OCI-LY3 (cell line): ENCODE measurements at regions not wholly inside any gene's neighbourhood (a gene's known extent, or its start where the extent isn't known, plus 50 kb on each side); places are given as distances from the start of the nearest gene placed in this dataset.

Experiments used
- CTCF ChIP-seq: fragments of 200-600, 300-600 bp; sonication (generic); IDR thresholded peaks from 2 replicates; pipeline ENCODE4 v1.5.1; 2014; ENCODE audit warnings: antibody characterized with exemption, low read length, low read depth
- EZH2phosphoT487 ChIP-seq: fragments of 200-600 bp; shearing (Covaris generic); IDR thresholded peaks from 2 replicates; pipeline ENCODE4 v1.6.1; 2018; ENCODE audit warnings: antibody characterized with exemption, mixed run types, low read depth

- TF ChIP-seq CTCF = no peak
- TF ChIP-seq EZH2phosphoT487 = no peak
These were observed 607.5 kb upstream of the DPPA4 start for GRCh38 chr3:109944836-109945235.
